Liver (tissue), 8 donors: ENCODE measurements at regions not wholly inside any gene's neighbourhood (a gene's known extent, or its start where the extent isn't known, plus 50 kb on each side); places are given as distances from the start of the nearest gene placed in this dataset.

ENCODE experiments used
- DNase-seq: peaks from one replicate; pipeline ENCODE4 v3.0.0-alpha.2; 2017; ENCODE audit warnings: low spot score
- H3K27ac ChIP-seq, 2 donors: one replicate each; pipeline ENCODE4 v1.7.0; 2013; ENCODE audit warnings: inconsistent platforms in 2 of 2, low read length in 2 of 2, control low read depth in 1 of 2, low read depth in 1 of 2, mild to moderate bottlenecking in 1 of 2
- H3K27me3 ChIP-seq, 4 donors: one replicate each; pipeline versions ENCODE4 v1.6.1 to v1.7.0; 2013; ENCODE audit warnings: low read length in 3 of 4, inconsistent platforms in 1 of 4, mild to moderate bottlenecking in 1 of 4, moderate library complexity in 1 of 4; ENCODE audit not compliant: control insufficient read depth in 4 of 4, insufficient read depth in 4 of 4
- H3K36me3 ChIP-seq, 4 donors: one replicate each; pipeline versions ENCODE4 v1.6.1 to v1.7.0; 2013; ENCODE audit warnings: low read length in 3 of 4, mild to moderate bottlenecking in 3 of 4, low read depth in 1 of 4, moderate library complexity in 1 of 4; ENCODE audit not compliant: control insufficient read depth in 4 of 4, insufficient read depth in 3 of 4
- H3K4me1 ChIP-seq, 4 donors: one replicate each; pipeline versions ENCODE4 v1.6.1 to v1.7.0; 2013; ENCODE audit warnings: low read length in 3 of 4, mild to moderate bottlenecking in 3 of 4, moderate library complexity in 1 of 4; ENCODE audit not compliant: control insufficient read depth in 4 of 4, insufficient read depth in 4 of 4
- H3K4me3 ChIP-seq, 3 donors: one replicate each; pipeline versions ENCODE4 v1.6.1 to v1.7.0; 2013; ENCODE audit warnings: low read length in 3 of 3, control low read depth in 1 of 3, low read depth in 1 of 3, mild to moderate bottlenecking in 1 of 3
- H3K9ac ChIP-seq, 2 donors: one replicate each; pipeline ENCODE4 v1.7.0; 2013; ENCODE audit warnings: low read length in 2 of 2, mild to moderate bottlenecking in 2 of 2, moderate library complexity in 2 of 2, control low read depth in 1 of 2, low read depth in 1 of 2
- H3K9me3 ChIP-seq, 4 donors: one replicate each; pipeline versions ENCODE4 v1.6.1 to v1.7.0; 2013; ENCODE audit warnings: low read length in 3 of 4; ENCODE audit not compliant: control insufficient read depth in 4 of 4
- EGR1 ChIP-seq, 2 donors: IDR thresholded peaks; 2 replicates each; pipeline ENCODE4 v1.6.1; 2016 to 2018; ENCODE audit warnings: antibody characterized with exemption in 2 of 2, low read depth in 2 of 2
- FOXA1 ChIP-seq: IDR thresholded peaks from 2 replicates; pipeline ENCODE4 v1.6.1; 2016; ENCODE audit warnings: antibody characterized with exemption
- FOXA2 ChIP-seq: IDR thresholded peaks from 2 replicates; pipeline ENCODE4 v1.6.1; 2016; ENCODE audit warnings: antibody characterized with exemption
- GABPA ChIP-seq, 2 donors: IDR thresholded peaks in 1 of 2; conservative IDR thresholded peaks in 1 of 2; 2 replicates each; pipeline ENCODE4 v1.6.1; 2016; ENCODE audit warnings: antibody characterized with exemption in 2 of 2, mild to moderate bottlenecking in 1 of 2, moderate library complexity in 1 of 2
- HNF4A ChIP-seq, 2 donors: conservative IDR thresholded peaks; 2 replicates each; pipeline ENCODE4 v1.6.1; 2016; ENCODE audit warnings: antibody characterized with exemption in 2 of 2, mild to moderate bottlenecking in 2 of 2
- HNF4G ChIP-seq: IDR thresholded peaks from 2 replicates; pipeline ENCODE4 v1.6.1; 2016; ENCODE audit warnings: antibody characterized with exemption
- JUND ChIP-seq, 2 donors: IDR thresholded peaks; 2 replicates each; pipeline ENCODE4 v1.6.1; 2016; ENCODE audit warnings: antibody characterized with exemption in 2 of 2
- NR2F2 ChIP-seq: IDR thresholded peaks from 2 replicates; pipeline ENCODE4 v1.6.1; 2016; ENCODE audit warnings: antibody characterized with exemption
- RAD21 ChIP-seq, 2 donors: IDR thresholded peaks; 2 replicates each; pipeline ENCODE4 v1.6.1; 2016; ENCODE audit warnings: antibody characterized with exemption in 2 of 2, mild to moderate bottlenecking in 2 of 2
- RXRA ChIP-seq, 2 donors: IDR thresholded peaks; 2 replicates each; pipeline ENCODE4 v1.6.1; 2017 to 2018; ENCODE audit warnings: antibody characterized with exemption in 2 of 2, mild to moderate bottlenecking in 1 of 2
- SP1 ChIP-seq: IDR thresholded peaks from 2 replicates; pipeline ENCODE4 v1.6.1; 2018; ENCODE audit warnings: antibody characterized with exemption, mild to moderate bottlenecking
- TAF1 ChIP-seq: conservative IDR thresholded peaks from 2 replicates; pipeline ENCODE4 v1.6.1; 2016; ENCODE audit warnings: antibody characterized with exemption, mild to moderate bottlenecking
- YY1 ChIP-seq: IDR thresholded peaks from 2 replicates; pipeline ENCODE4 v1.6.1; 2016; ENCODE audit warnings: antibody characterized with exemption, mild to moderate bottlenecking
- WGBS: extraction: QIAGEN DNeasy Blood & Tissue Kit; methylation state at CpG from one replicate; pipeline ENCODE4 v1.1.7; 2013; 5-methylcytosine and 5-hydroxymethylcytosine counted together
- TF ChIP-seq, protein P1 (sequence below): IDR thresholded peaks from 2 replicates; pipeline ENCODE4 v1.6.1; 2016; ENCODE audit warnings: antibody characterized with exemption
- TF ChIP-seq, protein P2 (sequence below): IDR thresholded peaks from 2 replicates; pipeline ENCODE4 v1.6.1; 2016; ENCODE audit warnings: antibody characterized with exemption
- TF ChIP-seq, protein P3 (sequence below): IDR thresholded peaks from 2 replicates; pipeline ENCODE4 v1.6.1; 2016; ENCODE audit warnings: antibody characterized with exemption, mild to moderate bottlenecking
- TF ChIP-seq, protein P4 (sequence below): IDR thresholded peaks from 2 replicates; pipeline ENCODE4 v1.6.1; 2016; ENCODE audit warnings: antibody characterized with exemption
- TF ChIP-seq, protein P5 (sequence below): fragments of 150-350 bp; IDR thresholded peaks from 2 replicates; pipeline ENCODE4 v1.5.1; 2017; ENCODE audit warnings: improper control_type of control experiment, low read depth, low read length; ENCODE audit not compliant: missing input control
- donor health status: healthy.
- donor health status: healthy.
- donor health status: healthy.
- donor health status: healthy.
- donor health status: healthy.

DNA sequence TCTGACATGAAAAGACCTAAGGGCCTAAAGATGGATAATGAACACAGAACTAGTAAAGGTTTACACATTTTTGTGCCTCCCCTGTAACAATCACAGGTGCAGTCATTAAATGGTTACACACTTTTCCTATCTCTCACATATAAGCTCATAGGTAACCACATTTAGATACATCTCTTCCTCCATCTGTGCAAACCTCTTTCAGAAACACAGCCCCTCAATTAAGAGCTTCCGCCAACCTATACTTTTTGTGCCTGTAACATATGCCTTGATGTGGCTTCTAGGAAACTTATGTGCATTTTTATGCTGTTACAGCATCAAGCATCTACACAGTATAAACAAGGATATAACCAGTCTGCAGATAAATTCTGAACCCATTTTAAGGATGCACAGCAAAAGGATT, 643.3 kb downstream of the BCL11A start (continued):
- TF ChIP-seq, protein P1, sequence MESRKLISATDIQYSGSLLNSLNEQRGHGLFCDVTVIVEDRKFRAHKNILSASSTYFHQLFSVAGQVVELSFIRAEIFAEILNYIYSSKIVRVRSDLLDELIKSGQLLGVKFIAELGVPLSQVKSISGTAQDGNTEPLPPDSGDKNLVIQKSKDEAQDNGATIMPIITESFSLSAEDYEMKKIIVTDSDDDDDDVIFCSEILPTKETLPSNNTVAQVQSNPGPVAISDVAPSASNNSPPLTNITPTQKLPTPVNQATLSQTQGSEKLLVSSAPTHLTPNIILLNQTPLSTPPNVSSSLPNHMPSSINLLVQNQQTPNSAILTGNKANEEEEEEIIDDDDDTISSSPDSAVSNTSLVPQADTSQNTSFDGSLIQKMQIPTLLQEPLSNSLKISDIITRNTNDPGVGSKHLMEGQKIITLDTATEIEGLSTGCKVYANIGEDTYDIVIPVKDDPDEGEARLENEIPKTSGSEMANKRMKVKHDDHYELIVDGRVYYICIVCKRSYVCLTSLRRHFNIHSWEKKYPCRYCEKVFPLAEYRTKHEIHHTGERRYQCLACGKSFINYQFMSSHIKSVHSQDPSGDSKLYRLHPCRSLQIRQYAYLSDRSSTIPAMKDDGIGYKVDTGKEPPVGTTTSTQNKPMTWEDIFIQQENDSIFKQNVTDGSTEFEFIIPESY: no peak

DNA sequence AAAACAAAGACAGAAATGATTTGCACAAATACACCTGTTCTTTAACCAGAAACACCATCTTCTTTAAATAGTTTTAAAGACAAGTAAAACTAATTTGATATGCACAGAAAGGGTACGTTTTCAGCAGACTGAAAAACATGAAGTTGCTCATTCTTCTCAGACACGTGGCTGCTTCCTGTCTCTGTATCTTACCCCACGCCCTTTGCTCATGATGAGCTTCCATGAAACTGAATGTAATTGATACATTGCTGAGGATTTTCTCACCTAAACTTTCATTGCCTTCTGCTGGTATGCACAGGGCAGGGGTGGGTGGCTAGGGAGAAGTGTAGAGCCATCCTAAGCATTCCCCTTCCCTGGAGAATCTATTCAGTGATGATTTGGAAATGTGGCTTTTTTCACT, 644.3 kb downstream of the BCL11A start:
- no peaks in the 10 kb centered on the region for H3K27me3 ChIP-seq
- H3K4me1 ChIP-seq: no peaks in the 10 kb centered on the region
- no peaks in the 10 kb centered on the region for H3K9me3 ChIP-seq
- H3K36me3 ChIP-seq: no peaks in the 10 kb centered on the region
- 62% methylated on average over 3 of the region's 3 CpGs for WGBS
- no peak overlapping the region for H3K9ac ChIP-seq
- no peak overlapping the region for H3K27ac ChIP-seq
- TF ChIP-seq, protein P2, sequence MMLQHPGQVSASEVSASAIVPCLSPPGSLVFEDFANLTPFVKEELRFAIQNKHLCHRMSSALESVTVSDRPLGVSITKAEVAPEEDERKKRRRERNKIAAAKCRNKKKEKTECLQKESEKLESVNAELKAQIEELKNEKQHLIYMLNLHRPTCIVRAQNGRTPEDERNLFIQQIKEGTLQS: no peak
- TF ChIP-seq FOXA1 (no peak), SP1 (no peak)
- no peak for DNase-seq
- H3K4me3 ChIP-seq: no peak overlapping the region

DNA sequence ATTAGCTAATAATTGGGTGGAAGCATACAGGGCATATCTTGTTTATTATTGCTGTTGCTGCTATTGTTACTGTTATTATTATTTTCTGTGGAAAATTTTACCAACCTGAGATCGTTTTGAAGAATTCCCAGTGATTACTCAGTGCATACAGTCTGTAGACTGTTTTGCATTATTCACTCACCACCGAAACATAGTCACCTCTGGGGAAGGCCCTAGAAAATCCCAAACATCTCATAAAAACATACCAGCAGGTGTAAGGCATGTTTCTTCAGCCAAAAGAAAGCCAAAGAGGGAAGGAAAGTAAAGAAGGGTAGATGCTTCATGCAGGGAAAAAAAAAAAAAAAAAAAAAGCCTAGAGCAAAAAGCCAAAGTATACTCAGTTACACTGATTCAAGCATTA, 647.7 kb downstream of the BCL11A start:
- DNase-seq: no peak
- no peak overlapping the region for H3K4me3 ChIP-seq
- TF ChIP-seq TAF1 (no peak), YY1 (no peak), NR2F2 (no peak), HNF4A (conservative IDR thresholded peaks at IDR 0.05) (no peak), RAD21 (IDR thresholded peaks at IDR 0.05) (no peak), EGR1 (IDR thresholded peaks at IDR 0.05; ENCODE audit: low read depth in 2 of 2) (no peak), GABPA (IDR thresholded peaks at IDR 0.05 in 1 of 2, conservative IDR thresholded peaks at IDR 0.05 in 1 of 2) (no peak), SP1 (no peak), FOXA1 (no peak), RXRA (IDR thresholded peaks at IDR 0.05) (no peak), JUND (IDR thresholded peaks at IDR 0.05) (no peak), HNF4G (no peak), FOXA2 (no peak)
- TF ChIP-seq, protein P3, sequence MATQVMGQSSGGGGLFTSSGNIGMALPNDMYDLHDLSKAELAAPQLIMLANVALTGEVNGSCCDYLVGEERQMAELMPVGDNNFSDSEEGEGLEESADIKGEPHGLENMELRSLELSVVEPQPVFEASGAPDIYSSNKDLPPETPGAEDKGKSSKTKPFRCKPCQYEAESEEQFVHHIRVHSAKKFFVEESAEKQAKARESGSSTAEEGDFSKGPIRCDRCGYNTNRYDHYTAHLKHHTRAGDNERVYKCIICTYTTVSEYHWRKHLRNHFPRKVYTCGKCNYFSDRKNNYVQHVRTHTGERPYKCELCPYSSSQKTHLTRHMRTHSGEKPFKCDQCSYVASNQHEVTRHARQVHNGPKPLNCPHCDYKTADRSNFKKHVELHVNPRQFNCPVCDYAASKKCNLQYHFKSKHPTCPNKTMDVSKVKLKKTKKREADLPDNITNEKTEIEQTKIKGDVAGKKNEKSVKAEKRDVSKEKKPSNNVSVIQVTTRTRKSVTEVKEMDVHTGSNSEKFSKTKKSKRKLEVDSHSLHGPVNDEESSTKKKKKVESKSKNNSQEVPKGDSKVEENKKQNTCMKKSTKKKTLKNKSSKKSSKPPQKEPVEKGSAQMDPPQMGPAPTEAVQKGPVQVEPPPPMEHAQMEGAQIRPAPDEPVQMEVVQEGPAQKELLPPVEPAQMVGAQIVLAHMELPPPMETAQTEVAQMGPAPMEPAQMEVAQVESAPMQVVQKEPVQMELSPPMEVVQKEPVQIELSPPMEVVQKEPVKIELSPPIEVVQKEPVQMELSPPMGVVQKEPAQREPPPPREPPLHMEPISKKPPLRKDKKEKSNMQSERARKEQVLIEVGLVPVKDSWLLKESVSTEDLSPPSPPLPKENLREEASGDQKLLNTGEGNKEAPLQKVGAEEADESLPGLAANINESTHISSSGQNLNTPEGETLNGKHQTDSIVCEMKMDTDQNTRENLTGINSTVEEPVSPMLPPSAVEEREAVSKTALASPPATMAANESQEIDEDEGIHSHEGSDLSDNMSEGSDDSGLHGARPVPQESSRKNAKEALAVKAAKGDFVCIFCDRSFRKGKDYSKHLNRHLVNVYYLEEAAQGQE: no peak
- TF ChIP-seq, protein P2: no peak
- TF ChIP-seq, protein P1: no peak
- TF ChIP-seq, protein P4, sequence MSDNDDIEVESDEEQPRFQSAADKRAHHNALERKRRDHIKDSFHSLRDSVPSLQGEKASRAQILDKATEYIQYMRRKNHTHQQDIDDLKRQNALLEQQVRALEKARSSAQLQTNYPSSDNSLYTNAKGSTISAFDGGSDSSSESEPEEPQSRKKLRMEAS: no peak
- TF ChIP-seq, protein P5, sequence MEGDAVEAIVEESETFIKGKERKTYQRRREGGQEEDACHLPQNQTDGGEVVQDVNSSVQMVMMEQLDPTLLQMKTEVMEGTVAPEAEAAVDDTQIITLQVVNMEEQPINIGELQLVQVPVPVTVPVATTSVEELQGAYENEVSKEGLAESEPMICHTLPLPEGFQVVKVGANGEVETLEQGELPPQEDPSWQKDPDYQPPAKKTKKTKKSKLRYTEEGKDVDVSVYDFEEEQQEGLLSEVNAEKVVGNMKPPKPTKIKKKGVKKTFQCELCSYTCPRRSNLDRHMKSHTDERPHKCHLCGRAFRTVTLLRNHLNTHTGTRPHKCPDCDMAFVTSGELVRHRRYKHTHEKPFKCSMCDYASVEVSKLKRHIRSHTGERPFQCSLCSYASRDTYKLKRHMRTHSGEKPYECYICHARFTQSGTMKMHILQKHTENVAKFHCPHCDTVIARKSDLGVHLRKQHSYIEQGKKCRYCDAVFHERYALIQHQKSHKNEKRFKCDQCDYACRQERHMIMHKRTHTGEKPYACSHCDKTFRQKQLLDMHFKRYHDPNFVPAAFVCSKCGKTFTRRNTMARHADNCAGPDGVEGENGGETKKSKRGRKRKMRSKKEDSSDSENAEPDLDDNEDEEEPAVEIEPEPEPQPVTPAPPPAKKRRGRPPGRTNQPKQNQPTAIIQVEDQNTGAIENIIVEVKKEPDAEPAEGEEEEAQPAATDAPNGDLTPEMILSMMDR: no peak
- H3K36me3 ChIP-seq: no peaks in the 10 kb centered on the region
- H3K27me3 ChIP-seq: no peaks in the 10 kb centered on the region
- H3K9me3 ChIP-seq: no peaks in the 10 kb centered on the region
- WGBS: 83% methylated on average over 2 of the region's 2 CpGs
- no peak overlapping the region for H3K27ac ChIP-seq
- H3K4me1 ChIP-seq: no peaks in the 10 kb centered on the region
- no peak overlapping the region for H3K9ac ChIP-seq
